Activated T-cell treated with anti-CD3 and anti-CD28 coated beads for 1 hour (primary cell): ENCODE measurements at regions not wholly inside any gene's neighbourhood (a gene's known extent, or its start where the extent isn't known, plus 50 kb on each side); places are given as distances from the start of the nearest gene placed in this dataset.

ENCODE experiments used
- DNase-seq: peaks from one replicate; pipeline ENCODE4 v3.0.0-alpha.2; 2020; ENCODE audit warnings: low read depth

GRCh38 chr5:165304193-165304827, 1798.9 kb downstream of the MAT2B start:
- DNase-seq = no peak

- DNase-seq = no peak
Observed at GRCh38 chr5:165305596-165305995, 1800.2 kb downstream of the MAT2B start.

- DNase-seq = no peak
Observed at GRCh38 chr5:165309446-165309845, 1804.0 kb downstream of the MAT2B start.

GRCh38 chr5:165310031-165310430, 1804.6 kb downstream of the MAT2B start:
- no peak for DNase-seq

GRCh38 chr5:165321912-165322311, 1816.5 kb downstream of the MAT2B start:
- no peak for DNase-seq

GRCh38 chr5:165325221-165325620, 1819.8 kb downstream of the MAT2B start:
- no peak for DNase-seq

GRCh38 chr5:165327631-165328030, 1822.2 kb downstream of the MAT2B start:
- DNase-seq = no peak

GRCh38 chr5:165328846-165329245, 1823.4 kb downstream of the MAT2B start:
- DNase-seq = no peak

GRCh38 chr5:165333623-165334022, 1828.2 kb downstream of the MAT2B start:
- no peak for DNase-seq

GRCh38 chr5:165334201-165334600, 1828.8 kb downstream of the MAT2B start:
- DNase-seq = no peak

GRCh38 chr5:165349735-165350134, 1844.3 kb downstream of the MAT2B start:
- DNase-seq = no peak

- DNase-seq = no peak
Observed at GRCh38 chr5:165351342-165351741, 1845.9 kb downstream of the MAT2B start.

- no peak for DNase-seq
Observed at GRCh38 chr5:165360366-165360765, 1854.9 kb downstream of the MAT2B start.

- DNase-seq = no peak
Observed at GRCh38 chr5:165360784-165361542, 1855.5 kb downstream of the MAT2B start.

GRCh38 chr5:165370233-165370632, 1864.8 kb downstream of the MAT2B start:
- DNase-seq = no peak

- DNase-seq = no peak
Observed at GRCh38 chr5:165370794-165371193, 1865.4 kb downstream of the MAT2B start.

GRCh38 chr5:165375201-165375600, 1869.8 kb downstream of the MAT2B start:
- no peak for DNase-seq

- DNase-seq = no peak
Observed at GRCh38 chr5:165393839-165394238, 1888.4 kb downstream of the MAT2B start.

- no peak for DNase-seq
Observed at GRCh38 chr5:165397516-165397915, 1892.1 kb downstream of the MAT2B start.

- DNase-seq = no peak
Observed at GRCh38 chr5:165400086-165400485, 1894.7 kb downstream of the MAT2B start.

GRCh38 chr5:165404917-165405316, 1899.5 kb downstream of the MAT2B start:
- no peak for DNase-seq

- no peak for DNase-seq
Observed at GRCh38 chr5:165405340-165405739, 1899.9 kb downstream of the MAT2B start.

GRCh38 chr5:165407352-165407751, 1901.9 kb downstream of the MAT2B start:
- no peak for DNase-seq

- no peak for DNase-seq
Observed at GRCh38 chr5:165410476-165410875, 1905.1 kb downstream of the MAT2B start.
